HCT116 (cell line): ENCODE measurements at regions not wholly inside any gene's neighbourhood (a gene's known extent, or its start where the extent isn't known, plus 50 kb on each side); places are given as distances from the start of the nearest gene placed in this dataset.
A peak's percentile ranks its signal among the peaks of the same experiment; 100 is the strongest.

Source experiments
- CEBPB ChIP-seq: IDR thresholded peaks from 2 replicates; pipeline ENCODE4 v1.6.1; 2012; ENCODE audit warnings: low read depth
- EGR1 ChIP-seq: IDR thresholded peaks from 2 replicates; pipeline ENCODE4 v1.6.1; 2012; ENCODE audit warnings: low read depth
- EZH2 ChIP-seq: fragments of 200-600 bp; sonication (generic); IDR thresholded peaks from 2 replicates; pipeline ENCODE4 v1.6.1; 2017; ENCODE audit warnings: antibody characterized with exemption, mixed run types
- EZH2phosphoT487 ChIP-seq: fragments of 200-600 bp; IDR thresholded peaks from 2 replicates; pipeline ENCODE4 v1.6.1; 2018; ENCODE audit warnings: antibody characterized with exemption, borderline replicate concordance
- JUND ChIP-seq: IDR thresholded peaks from 2 replicates; pipeline ENCODE4 v1.6.1; 2012
- POLR2A ChIP-seq: IDR thresholded peaks from 2 replicates; pipeline ENCODE4 v1.7.0; 2011; ENCODE audit warnings: borderline replicate concordance; ENCODE audit not compliant: insufficient read depth, insufficient read length; ENCODE audit errors: extremely low read depth
- POLR2AphosphoS5 ChIP-seq: IDR thresholded peaks from 2 replicates; pipeline ENCODE4 v1.6.1; 2011; ENCODE audit warnings: mild to moderate bottlenecking, low read depth, low read length, moderate library complexity
- REST ChIP-seq: IDR thresholded peaks from 2 replicates; pipeline ENCODE4 v1.6.1; 2012; ENCODE audit warnings: low read depth
- SP1 ChIP-seq: IDR thresholded peaks from 2 replicates; pipeline ENCODE4 v1.6.1; 2012; ENCODE audit warnings: low read depth
- YY1 ChIP-seq: IDR thresholded peaks from 2 replicates; pipeline ENCODE4 v1.6.1; 2011; ENCODE audit warnings: low read length, low read depth, moderate library complexity, mild to moderate bottlenecking; ENCODE audit not compliant: insufficient replicate concordance; ENCODE audit errors: extremely low read depth
- TF ChIP-seq, protein P1 (sequence below), 3 experiments: fragments of 200-600 bp in 1 of 3; sonication (generic) in 1 of 3; IDR thresholded peaks in 2 of 3; conservative IDR thresholded peaks in 1 of 3; 2 replicates each; pipeline ENCODE4 v1.5.1; 2012 to 2017; ENCODE audit warnings: low read depth in 2 of 3, low read length in 2 of 3, antibody characterized with exemption in 1 of 3, borderline replicate concordance in 1 of 3, control low read depth in 1 of 3, mild to moderate bottlenecking in 1 of 3, mixed read lengths in 1 of 3, mixed run types in 1 of 3, moderate library complexity in 1 of 3; ENCODE audit not compliant: insufficient read depth in 1 of 3
- TF ChIP-seq, protein P2 (sequence below): IDR thresholded peaks from 2 replicates; pipeline ENCODE4 v1.6.1; 2012

DNA sequence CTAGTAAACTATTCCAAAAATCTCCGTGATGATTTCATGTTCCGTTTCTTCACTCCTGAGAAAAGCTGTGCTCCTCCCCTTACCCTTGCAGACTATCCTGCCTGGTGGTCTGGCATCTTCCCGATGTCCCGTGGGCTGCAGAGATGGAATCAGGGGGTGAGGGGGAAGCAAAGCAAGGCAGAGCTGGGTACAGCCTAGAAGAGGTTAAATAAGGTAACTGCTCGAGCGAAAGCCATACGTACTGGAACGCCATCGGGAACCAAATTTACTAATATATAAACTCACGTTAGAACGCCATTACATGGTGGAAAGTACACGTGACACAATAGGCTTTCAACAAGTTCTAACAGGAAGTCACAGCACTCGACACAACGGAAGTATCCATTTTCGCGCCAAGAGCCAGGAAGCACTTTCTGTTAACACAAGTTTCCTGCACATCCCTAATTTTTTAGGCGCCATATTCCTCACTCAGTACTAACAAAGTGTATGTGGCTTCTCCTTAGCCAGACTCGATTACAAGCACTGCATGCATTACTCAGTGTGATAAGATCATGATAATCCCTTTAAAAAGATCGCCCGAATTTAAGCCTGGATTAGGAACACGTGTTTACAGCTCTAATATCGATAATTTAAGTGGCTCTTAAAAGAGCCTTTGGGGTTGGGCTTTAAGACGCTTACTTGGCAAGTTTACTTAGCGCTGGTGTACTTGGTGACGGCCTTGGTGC lies 101.6 kb upstream of the PRSS16 start:
- TF ChIP-seq, protein P1, sequence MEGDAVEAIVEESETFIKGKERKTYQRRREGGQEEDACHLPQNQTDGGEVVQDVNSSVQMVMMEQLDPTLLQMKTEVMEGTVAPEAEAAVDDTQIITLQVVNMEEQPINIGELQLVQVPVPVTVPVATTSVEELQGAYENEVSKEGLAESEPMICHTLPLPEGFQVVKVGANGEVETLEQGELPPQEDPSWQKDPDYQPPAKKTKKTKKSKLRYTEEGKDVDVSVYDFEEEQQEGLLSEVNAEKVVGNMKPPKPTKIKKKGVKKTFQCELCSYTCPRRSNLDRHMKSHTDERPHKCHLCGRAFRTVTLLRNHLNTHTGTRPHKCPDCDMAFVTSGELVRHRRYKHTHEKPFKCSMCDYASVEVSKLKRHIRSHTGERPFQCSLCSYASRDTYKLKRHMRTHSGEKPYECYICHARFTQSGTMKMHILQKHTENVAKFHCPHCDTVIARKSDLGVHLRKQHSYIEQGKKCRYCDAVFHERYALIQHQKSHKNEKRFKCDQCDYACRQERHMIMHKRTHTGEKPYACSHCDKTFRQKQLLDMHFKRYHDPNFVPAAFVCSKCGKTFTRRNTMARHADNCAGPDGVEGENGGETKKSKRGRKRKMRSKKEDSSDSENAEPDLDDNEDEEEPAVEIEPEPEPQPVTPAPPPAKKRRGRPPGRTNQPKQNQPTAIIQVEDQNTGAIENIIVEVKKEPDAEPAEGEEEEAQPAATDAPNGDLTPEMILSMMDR (IDR thresholded peaks at IDR 0.05 in 2 of 3, conservative IDR thresholded peaks at IDR 0.05 in 1 of 3; ENCODE audit: borderline replicate concordance in 1 of 3, insufficient read depth in 1 of 3, low read depth in 2 of 3, low read length in 2 of 3): no peak
- TF ChIP-seq POLR2A (peak; percentile 99), YY1 (peak; percentile 71), REST (no peak), JUND (peak; percentile 43), POLR2AphosphoS5 (peak; percentile 86), EZH2 (no peak), EZH2phosphoT487 (no peak), EGR1 (no peak), SP1 (peak; percentile 50), CEBPB (no peak; the same call in 1 of the 2 replicates)
- TF ChIP-seq, protein P2, sequence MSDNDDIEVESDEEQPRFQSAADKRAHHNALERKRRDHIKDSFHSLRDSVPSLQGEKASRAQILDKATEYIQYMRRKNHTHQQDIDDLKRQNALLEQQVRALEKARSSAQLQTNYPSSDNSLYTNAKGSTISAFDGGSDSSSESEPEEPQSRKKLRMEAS: peak; percentile 94
